GM18520 (cell line): ENCODE measurements at regions not wholly inside any gene's neighbourhood (a gene's known extent, or its start where the extent isn't known, plus 50 kb on each side); places are given as distances from the start of the nearest gene placed in this dataset.

ENCODE experiments used
- ATAC-seq: cut with Tn5 transposase; IDR thresholded peaks from one replicate; pipeline ENCODE4 v1.9.1; 2021; ENCODE audit not compliant: unreplicated experiment

GRCh38 chr13:73599232-73600128, 534.7 kb downstream of the KLF12 start:
- no peak for ATAC-seq

GRCh38 chr13:73598020-73598712, 536.0 kb downstream of the KLF12 start:
- ATAC-seq, result no peak

GRCh38 chr13:73596382-73596781, 537.6 kb downstream of the KLF5 start:
- no peak for ATAC-seq

GRCh38 chr13:73593199-73593765, 534.5 kb downstream of the KLF5 start:
- ATAC-seq, result no peak

DNA sequence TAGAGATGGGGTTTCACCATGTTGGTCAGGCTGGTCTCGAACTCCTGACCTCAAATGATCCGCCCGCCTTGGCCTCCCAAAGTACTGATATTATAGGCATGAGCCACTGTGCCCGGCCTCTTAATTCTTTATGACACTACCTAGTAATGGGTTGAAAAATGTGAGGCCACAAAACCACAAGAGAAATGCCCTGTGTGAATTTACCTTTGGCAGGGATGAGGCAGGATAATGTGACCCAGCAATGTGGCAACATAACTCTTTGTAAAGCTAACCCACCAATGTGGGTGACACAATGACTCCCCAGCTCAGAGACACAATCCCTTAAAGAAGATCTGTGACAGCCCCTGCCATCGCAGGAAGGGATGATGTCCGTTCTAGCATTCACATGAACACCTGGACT, 533.1 kb downstream of the KLF5 start:
- ATAC-seq, result no peak

DNA sequence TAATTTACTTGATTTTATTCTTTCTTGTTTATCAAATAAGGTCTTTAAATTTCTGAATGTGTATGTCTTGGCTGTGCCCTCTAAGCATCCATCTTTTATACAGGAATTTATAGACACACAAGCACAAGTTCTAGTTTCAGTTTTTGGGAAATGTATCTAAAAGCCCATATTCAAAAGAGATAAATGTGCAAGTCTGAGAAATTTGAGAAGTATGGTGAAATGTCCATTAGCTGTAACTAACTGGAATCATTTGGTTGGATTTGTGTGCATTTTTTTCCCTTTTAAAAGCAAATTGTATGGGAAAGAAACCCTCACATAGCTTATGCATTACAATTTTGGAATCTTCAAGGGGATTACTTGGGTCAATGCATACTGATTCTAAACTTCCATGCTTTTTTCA, 532.0 kb downstream of the KLF5 start:
- no peak for ATAC-seq

GRCh38 chr13:73585236-73585635, 526.4 kb downstream of the KLF5 start:
- ATAC-seq, result no peak

- no peak for ATAC-seq
Observed at GRCh38 chr13:73583331-73583730, 524.5 kb downstream of the KLF5 start.

DNA sequence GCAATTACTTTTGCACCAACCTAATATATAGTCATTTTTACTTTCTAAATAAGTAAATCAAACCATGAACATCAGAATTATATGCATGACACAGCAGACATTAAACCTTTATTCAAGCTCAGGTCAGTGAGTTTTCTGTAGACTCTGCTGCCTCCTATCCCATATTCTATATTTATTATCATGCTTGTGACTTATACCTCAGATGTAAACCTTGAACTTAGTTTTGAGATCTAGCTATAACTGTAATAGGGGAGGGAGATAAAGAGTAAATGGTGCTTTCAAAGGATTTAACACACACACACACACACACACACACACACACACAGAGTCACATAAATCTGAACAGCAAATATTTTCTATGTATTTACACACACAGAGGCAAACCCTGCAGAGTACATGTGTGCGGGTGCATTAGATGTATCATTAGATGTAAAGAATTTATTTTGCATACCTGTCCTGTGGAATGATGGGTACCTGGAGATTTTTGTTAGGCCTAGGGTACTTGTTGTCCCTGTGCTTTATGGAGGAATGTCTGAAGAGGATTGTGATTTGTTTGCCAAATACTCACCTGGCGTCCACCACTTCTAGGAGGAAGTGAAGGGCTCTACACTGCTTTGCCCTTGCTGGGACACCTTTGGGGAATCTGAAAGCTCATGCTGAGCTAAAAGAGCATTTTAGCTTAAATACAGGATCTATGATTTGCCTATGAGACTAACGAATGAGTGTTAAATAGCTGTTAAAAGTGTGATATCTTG, 521.9 kb downstream of the KLF5 start:
- ATAC-seq, result no peak

DNA sequence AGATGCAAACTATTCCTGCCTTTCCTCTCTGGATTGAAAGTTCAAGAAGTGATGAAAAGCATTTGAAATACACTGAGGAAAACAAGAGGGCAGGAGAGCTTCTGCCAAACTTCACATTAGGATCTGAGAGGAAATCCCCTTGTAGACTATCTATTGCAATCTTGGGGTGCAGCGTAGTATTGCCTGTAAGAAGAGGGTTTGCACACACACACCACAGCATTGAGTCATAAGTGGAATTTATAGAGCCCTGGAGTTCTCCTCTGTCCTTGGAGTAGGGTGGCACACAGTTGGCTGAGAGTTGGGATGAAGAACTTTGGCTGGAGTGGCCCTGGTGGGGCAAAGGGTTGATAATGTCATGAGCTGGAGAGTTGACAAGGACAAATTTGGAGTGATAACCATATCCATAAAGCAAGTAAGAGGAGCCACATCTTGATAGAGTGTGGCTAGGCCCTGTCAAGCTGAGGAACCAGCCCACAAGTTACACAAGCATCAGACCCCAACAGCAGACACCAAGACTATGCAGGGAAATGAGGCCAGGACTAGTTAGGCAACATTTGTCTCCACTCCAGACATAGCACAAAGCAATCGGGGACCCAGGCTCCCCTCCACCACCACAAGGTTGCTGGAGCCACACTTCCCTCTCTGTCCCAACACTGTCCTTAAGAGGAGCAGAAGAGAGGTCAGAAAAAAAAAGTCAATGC, 520.9 kb downstream of the KLF5 start:
- ATAC-seq, result no peak

DNA sequence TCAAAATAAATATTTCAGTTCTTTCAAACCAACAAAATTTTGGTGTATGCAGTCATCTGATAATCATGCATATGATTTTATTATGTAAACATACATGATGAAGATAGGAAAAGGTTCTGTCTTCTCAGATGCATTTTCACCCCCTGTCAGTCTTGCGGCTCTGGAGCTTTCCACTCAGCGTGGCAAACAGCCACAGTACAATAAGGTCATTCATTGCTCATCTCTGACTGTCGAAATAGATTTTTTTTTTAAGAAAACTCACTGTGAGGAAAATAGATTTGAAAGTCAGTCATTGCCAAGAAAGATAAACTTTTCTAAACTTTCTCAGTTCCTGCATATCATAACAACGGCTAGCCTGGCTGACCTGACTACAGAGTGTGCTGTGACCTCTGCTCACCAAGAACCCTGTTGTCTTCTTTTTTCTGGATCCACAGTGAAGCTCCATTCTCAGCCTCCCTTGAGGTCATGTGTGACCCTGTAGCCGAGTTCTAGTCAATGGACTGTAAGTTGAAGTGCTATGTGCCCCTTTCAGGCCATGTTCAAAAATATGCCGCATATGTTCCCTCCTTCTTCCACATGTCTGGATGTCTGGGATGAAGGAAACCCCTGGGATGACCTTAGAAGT, 519.6 kb downstream of the KLF5 start:
- ATAC-seq, result no peak

- no peak for ATAC-seq
Observed at GRCh38 chr13:73576291-73576690, 517.5 kb downstream of the KLF5 start.

- no peak for ATAC-seq
Observed at GRCh38 chr13:73572824-73573223, 514.0 kb downstream of the KLF5 start.

- no peak for ATAC-seq
Observed at GRCh38 chr13:73571376-73571775, 512.6 kb downstream of the KLF5 start.

- ATAC-seq, result no peak
Observed at GRCh38 chr13:73556902-73557301, 498.1 kb downstream of the KLF5 start.

DNA sequence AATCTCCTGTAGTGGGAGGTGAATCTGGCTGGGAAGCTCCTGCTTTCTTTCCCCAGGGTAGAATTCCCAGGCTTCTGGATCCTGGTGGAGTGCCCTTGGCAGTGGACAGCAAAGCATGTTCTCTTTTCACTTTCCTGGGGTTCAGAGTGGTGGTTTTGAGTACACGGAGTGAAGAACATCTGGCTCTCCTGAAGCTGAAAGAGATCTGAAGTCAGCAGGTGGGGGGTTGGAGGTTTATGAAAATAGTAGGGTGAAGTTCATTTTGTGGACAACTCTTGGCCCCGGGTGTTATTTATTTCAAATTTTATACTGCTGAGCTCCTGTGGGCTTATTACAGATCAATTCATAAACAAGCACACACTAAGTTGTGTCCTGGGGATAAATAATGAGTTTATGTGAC, 497.3 kb downstream of the KLF5 start:
- no peak for ATAC-seq

DNA sequence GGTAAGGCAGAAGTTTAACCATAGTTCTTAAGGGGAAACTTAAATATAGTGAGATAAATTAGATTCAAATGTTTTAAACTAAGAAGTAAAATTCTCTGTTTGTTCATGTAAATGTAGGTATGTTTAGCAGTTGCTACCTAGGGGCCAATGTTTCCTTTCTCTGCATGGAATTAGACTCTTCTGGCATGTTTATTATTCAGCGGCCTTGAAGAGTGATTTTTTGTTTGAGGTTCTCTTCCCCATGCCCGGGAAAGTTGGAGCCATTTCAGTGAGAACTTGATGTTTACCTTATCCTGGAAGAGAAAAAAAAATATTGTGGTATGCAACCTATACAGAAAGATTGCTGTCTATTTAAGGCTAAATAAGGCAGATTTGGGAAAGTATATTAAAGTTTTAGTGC, 492.9 kb downstream of the KLF5 start:
- ATAC-seq, result no peak

GRCh38 chr13:73549717-73550116, 490.9 kb downstream of the KLF5 start:
- ATAC-seq, result no peak

DNA sequence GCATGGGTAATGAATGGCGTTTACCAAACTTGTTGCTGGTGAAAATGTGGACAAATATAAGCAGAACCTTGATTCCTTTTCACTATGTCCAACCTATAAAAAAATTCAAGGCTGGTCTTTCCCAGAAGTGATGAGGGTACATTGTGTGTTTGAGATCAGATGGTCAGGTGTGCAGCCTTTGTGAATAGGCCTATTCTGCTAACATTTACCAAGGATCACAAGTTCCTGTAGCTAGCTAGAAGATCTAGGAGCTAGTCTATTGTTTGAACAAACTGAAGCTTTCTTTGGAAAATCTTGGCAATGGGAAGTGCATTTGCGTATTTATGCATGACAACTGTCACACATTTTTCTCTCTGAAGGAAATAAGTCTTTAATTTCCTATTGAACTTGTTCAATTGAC, 489.6 kb downstream of the KLF5 start:
- no peak for ATAC-seq

DNA sequence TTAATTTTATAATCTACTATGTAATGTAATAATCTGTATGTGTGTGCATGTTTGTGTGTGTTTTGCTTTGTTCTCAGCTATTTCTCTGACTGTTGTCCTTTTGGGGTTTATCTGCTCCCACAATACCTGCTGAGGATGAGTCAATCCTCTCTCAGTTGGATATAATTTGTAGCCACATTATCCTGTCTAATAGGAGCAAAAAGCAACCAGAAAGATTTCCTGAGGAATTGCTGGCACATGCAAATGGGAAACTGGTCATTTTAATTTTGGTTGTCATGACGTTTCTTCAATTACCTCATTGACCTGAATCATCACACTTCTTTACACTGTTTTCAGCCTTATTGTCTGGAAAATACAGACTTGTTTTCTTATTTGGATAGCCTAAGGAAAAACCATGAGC, 488.4 kb downstream of the KLF5 start:
- ATAC-seq, result no peak
